ENCODE measurements at regions not wholly inside any gene's neighbourhood (a gene's known extent, or its start where the extent isn't known, plus 50 kb on each side); places are given as distances from the start of the nearest gene placed in this dataset.

- Mint-ChIP-seq H3K36me3 (no peaks in the 10 kb centered on the region), H3K27ac (no peak overlapping the region), H3K9me3 (peaks cover 0 to 6% (median 3%) of the 10 kb centered on the region in 7 donors), H3K27me3 (ENCODE audit: low read depth in 3 of 3) (peaks cover 5 to 9% (median 5%) of the 10 kb centered on the region in 3 donors), H3K4me3 (no peak overlapping the region), H3K4me1 (no peaks in the 10 kb centered on the region)
- Histone ChIP-seq H2AFZ (ENCODE audit: insufficient read depth, low read depth, low read length, poor library complexity, severe bottlenecking) (no peak overlapping the region), H3K27ac (ENCODE audit: low read depth in 1 of 2, low read length in 2 of 2) (no peak overlapping the region), H3K36me3 (replicated peaks in 1 of 2; ENCODE audit: control insufficient read depth in 1 of 2, insufficient read depth in 2 of 2, low read length in 2 of 2) (no peaks in the 10 kb centered on the region), H3K9ac (ENCODE audit: insufficient read depth, low read length, poor library complexity, severe bottlenecking) (no peak overlapping the region), H3K4me1 (ENCODE audit: control insufficient read depth in 1 of 2, insufficient read depth in 2 of 2, low read length in 2 of 2) (no peaks in the 10 kb centered on the region), H3K4me2 (replicated peaks; ENCODE audit: extremely low read depth, low read length, poor library complexity, severe bottlenecking) (no peak overlapping the region), H4K20me1 (ENCODE audit: insufficient read depth, low read length) (no peaks in the 10 kb centered on the region), H3K9me3 (replicated peaks in 1 of 2; ENCODE audit: control insufficient read depth in 1 of 2, insufficient read depth in 1 of 2, low read length in 2 of 2) (no peaks in the 10 kb centered on the region), H3K79me2 (ENCODE audit: insufficient read depth, low read length) (no peaks in the 10 kb centered on the region), H3K27me3 (ENCODE audit: control insufficient read depth in 2 of 2, insufficient read depth in 2 of 2, low read length in 2 of 2) (no peaks in the 10 kb centered on the region), H3K4me3 (replicated peaks in 1 of 3; ENCODE audit: low read depth in 2 of 3, low read length in 3 of 3) (no peak overlapping the region)
- TF ChIP-seq, protein P1, sequence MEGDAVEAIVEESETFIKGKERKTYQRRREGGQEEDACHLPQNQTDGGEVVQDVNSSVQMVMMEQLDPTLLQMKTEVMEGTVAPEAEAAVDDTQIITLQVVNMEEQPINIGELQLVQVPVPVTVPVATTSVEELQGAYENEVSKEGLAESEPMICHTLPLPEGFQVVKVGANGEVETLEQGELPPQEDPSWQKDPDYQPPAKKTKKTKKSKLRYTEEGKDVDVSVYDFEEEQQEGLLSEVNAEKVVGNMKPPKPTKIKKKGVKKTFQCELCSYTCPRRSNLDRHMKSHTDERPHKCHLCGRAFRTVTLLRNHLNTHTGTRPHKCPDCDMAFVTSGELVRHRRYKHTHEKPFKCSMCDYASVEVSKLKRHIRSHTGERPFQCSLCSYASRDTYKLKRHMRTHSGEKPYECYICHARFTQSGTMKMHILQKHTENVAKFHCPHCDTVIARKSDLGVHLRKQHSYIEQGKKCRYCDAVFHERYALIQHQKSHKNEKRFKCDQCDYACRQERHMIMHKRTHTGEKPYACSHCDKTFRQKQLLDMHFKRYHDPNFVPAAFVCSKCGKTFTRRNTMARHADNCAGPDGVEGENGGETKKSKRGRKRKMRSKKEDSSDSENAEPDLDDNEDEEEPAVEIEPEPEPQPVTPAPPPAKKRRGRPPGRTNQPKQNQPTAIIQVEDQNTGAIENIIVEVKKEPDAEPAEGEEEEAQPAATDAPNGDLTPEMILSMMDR (IDR thresholded peaks at IDR 0.05): no peak
- intact Hi-C loops (cut with micrococcal nuclease): no loop called here
- DNase-seq: no peak
- WGBS (ENCODE audit: insufficient coverage): 97% methylated on average over 7 of the region's 10 CpGs
Observed at GRCh38 chr10:113409175-113409574, 143.7 kb upstream of the HABP2 start.

DNA sequence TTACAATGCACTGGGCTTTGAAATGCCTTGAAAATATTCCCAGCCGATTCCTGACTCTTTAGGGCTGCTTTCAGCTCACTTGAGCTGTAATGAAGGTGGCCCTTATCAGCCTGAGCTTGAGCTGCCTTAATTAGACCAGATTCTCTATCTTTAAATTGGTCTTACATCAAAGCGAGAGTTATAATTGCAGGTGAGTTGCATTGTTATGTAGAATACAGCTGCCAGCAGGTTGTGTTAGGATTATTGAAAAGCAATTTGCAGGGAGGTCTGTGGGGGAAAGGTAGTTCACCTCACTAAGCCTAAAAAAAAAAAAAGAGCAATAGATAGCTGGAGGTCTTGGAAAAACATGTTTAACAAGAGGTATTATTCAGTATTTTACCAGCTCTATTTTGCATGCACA lies 142.2 kb upstream of the HABP2 start:
- Histone ChIP-seq H3K27ac (ENCODE audit: low read depth in 1 of 2, low read length in 2 of 2) (no peak overlapping the region), H3K9ac (ENCODE audit: insufficient read depth, low read length, poor library complexity, severe bottlenecking) (no peak overlapping the region), H3K4me1 (ENCODE audit: control insufficient read depth in 1 of 2, insufficient read depth in 2 of 2, low read length in 2 of 2) (no peaks in the 10 kb centered on the region), H3K79me2 (ENCODE audit: insufficient read depth, low read length) (no peaks in the 10 kb centered on the region), H3K4me3 (replicated peaks in 1 of 3; ENCODE audit: low read depth in 2 of 3, low read length in 3 of 3) (no peak overlapping the region), H2AFZ (ENCODE audit: insufficient read depth, low read depth, low read length, poor library complexity, severe bottlenecking) (no peak overlapping the region), H3K9me3 (replicated peaks in 1 of 2; ENCODE audit: control insufficient read depth in 1 of 2, insufficient read depth in 1 of 2, low read length in 2 of 2) (no peaks in the 10 kb centered on the region), H3K36me3 (replicated peaks in 1 of 2; ENCODE audit: control insufficient read depth in 1 of 2, insufficient read depth in 2 of 2, low read length in 2 of 2) (no peaks in the 10 kb centered on the region), H3K27me3 (ENCODE audit: control insufficient read depth in 2 of 2, insufficient read depth in 2 of 2, low read length in 2 of 2) (no peaks in the 10 kb centered on the region), H4K20me1 (ENCODE audit: insufficient read depth, low read length) (no peaks in the 10 kb centered on the region), H3K4me2 (replicated peaks; ENCODE audit: extremely low read depth, low read length, poor library complexity, severe bottlenecking) (no peak overlapping the region)
- Mint-ChIP-seq H3K4me3 (no peak overlapping the region), H3K27me3 (ENCODE audit: low read depth in 3 of 3) (peaks cover 7 to 10% (median 9%) of the 10 kb centered on the region in 3 donors), H3K27ac (no peak overlapping the region), H3K36me3 (no peaks in the 10 kb centered on the region), H3K4me1 (no peaks in the 10 kb centered on the region), H3K9me3 (peaks cover 0 to 6% (median 3%) of the 10 kb centered on the region in 7 donors)
- intact Hi-C loops (cut with micrococcal nuclease): no loop called here
- DNase-seq: no peak
- WGBS (ENCODE audit: insufficient coverage): no CpG with 5 or more reads among the region's 2 CpGs
- TF ChIP-seq, protein P1 (IDR thresholded peaks at IDR 0.05): no peak

All from CD14-positive monocyte (primary cell).